HG02642 (cell line): ENCODE measurements at regions not wholly inside any gene's neighbourhood (a gene's known extent, or its start where the extent isn't known, plus 50 kb on each side); places are given as distances from the start of the nearest gene placed in this dataset.

Source experiments
- ATAC-seq: cut with Tn5 transposase; IDR thresholded peaks from one replicate; pipeline ENCODE4 v1.9.1; 2021; ENCODE audit warnings: mild to moderate bottlenecking; ENCODE audit not compliant: unreplicated experiment, poor library complexity

GRCh38 chr3:57009802-57010201 lies 50.7 kb upstream of the SPATA12 start:
- ATAC-seq = no peak

- no peak for ATAC-seq
These were observed 51.1 kb upstream of the SPATA12 start for GRCh38 chr3:57009367-57009766.

- no peak for ATAC-seq
These were observed 52.7 kb upstream of the SPATA12 start for GRCh38 chr3:57007521-57008460.

GRCh38 chr3:57006949-57007419 lies 53.5 kb upstream of the SPATA12 start:
- ATAC-seq = no peak

- ATAC-seq = no peak
These were observed 54.2 kb upstream of the SPATA12 start for GRCh38 chr3:57006179-57006657.

- ATAC-seq = no peak
These were observed 56.2 kb upstream of the SPATA12 start for GRCh38 chr3:57004229-57004628.

- no peak for ATAC-seq
These were observed 56.8 kb upstream of the SPATA12 start for GRCh38 chr3:57003676-57004075.

- no peak for ATAC-seq
These were observed 59.1 kb upstream of the SPATA12 start for GRCh38 chr3:57001356-57001755.

- no peak for ATAC-seq
These were observed 60.5 kb upstream of the SPATA12 start for GRCh38 chr3:57000012-57000411.

GRCh38 chr3:56999547-56999946 lies 60.9 kb upstream of the SPATA12 start:
- ATAC-seq = no peak

GRCh38 chr3:56998076-56998529 lies 62.4 kb upstream of the SPATA12 start:
- no peak for ATAC-seq

GRCh38 chr3:56997675-56998074 lies 62.8 kb upstream of the SPATA12 start:
- no peak for ATAC-seq

- no peak for ATAC-seq
These were observed 63.4 kb upstream of the SPATA12 start for GRCh38 chr3:56997041-56997440.

- ATAC-seq = no peak
These were observed 66.1 kb upstream of the SPATA12 start for GRCh38 chr3:56994391-56994790.

- ATAC-seq = no peak
These were observed 69.8 kb upstream of the SPATA12 start for GRCh38 chr3:56990641-56991015.

- no peak for ATAC-seq
These were observed 70.4 kb upstream of the SPATA12 start for GRCh38 chr3:56989977-56990640.

- no peak for ATAC-seq
These were observed 71.1 kb upstream of the SPATA12 start for GRCh38 chr3:56989169-56989976.

GRCh38 chr3:56988458-56989168 lies 71.9 kb upstream of the SPATA12 start:
- ATAC-seq = peak; percentile 56

GRCh38 chr3:56987238-56987895 lies 73.1 kb upstream of the SPATA12 start:
- no peak for ATAC-seq
